GM12891 (cell line): ENCODE measurements at regions not wholly inside any gene's neighbourhood (a gene's known extent, or its start where the extent isn't known, plus 50 kb on each side); places are given as distances from the start of the nearest gene placed in this dataset.

Experiments
- DNase-seq: peaks from one replicate; pipeline ENCODE4 v3.0.0; 2011; ENCODE audit warnings: low spot score; ENCODE audit not compliant: insufficient read length
- FAIRE-seq: peaks from 2 replicates; lab custom pipeline; 2011; peaks lifted over from hg19 to GRCh38; lab: Jason Lieb, UNC
- PAX5 ChIP-seq: IDR thresholded peaks from 2 replicates; pipeline ENCODE4 v1.6.1; 2011; ENCODE audit warnings: low read length, moderate library complexity, mild to moderate bottlenecking; ENCODE audit not compliant: insufficient read depth, severe bottlenecking
- POLR2A ChIP-seq: IDR thresholded peaks from 2 replicates; pipeline ENCODE4 v1.6.1; 2011; ENCODE audit warnings: low read depth, low read length, control low read depth
- POLR2AphosphoS5 ChIP-seq: IDR thresholded peaks from 2 replicates; pipeline ENCODE4 v1.6.1; 2011; ENCODE audit warnings: low read depth, low read length, control low read depth
- POU2F2 ChIP-seq: IDR thresholded peaks from 2 replicates; pipeline ENCODE4 v1.6.1; 2011; ENCODE audit warnings: low read depth, mild to moderate bottlenecking, control low read depth, low read length, moderate library complexity
- SPI1 ChIP-seq: IDR thresholded peaks from 2 replicates; pipeline ENCODE4 v1.6.1; 2011; ENCODE audit warnings: low read depth, low read length, control low read depth
- TAF1 ChIP-seq: IDR thresholded peaks from 2 replicates; pipeline ENCODE4 v1.6.1; 2011; ENCODE audit warnings: low read depth, low read length, control low read depth

GRCh38 chr6:74932232-74932888 is 273.5 kb downstream of the COL12A1 start:
- TF ChIP-seq POLR2AphosphoS5 (no peak), PAX5 (no peak), TAF1 (no peak), POU2F2 (no peak), POLR2A (no peak), SPI1 (no peak)
- no peak for DNase-seq
- FAIRE-seq, result no peak

DNA sequence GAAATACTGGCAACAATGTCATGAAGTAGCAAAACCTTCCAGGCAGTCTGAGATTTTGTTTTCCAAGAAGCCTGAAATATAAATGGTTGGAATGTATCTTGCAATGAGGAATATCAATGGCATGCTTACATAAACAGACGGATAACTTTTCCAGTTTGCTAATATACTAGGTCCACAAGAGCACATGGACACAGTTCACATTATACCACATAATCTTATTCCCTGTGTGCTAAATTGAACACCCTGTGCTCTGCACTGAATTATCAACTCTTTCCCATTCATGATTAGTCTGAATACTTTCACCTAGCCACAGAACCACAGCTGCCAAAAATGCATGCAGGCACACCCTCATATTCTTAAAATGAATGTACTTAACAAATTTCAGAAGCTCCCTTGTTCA is 274.3 kb downstream of the COL12A1 start:
- FAIRE-seq (no peak), DNase-seq (no peak)
- no peak for TF ChIP-seq POLR2AphosphoS5
- no peak for TF ChIP-seq PAX5
- no peak for TF ChIP-seq POLR2A
- no peak for TF ChIP-seq SPI1
- TF ChIP-seq POU2F2, result no peak
- TF ChIP-seq TAF1, result no peak

DNA sequence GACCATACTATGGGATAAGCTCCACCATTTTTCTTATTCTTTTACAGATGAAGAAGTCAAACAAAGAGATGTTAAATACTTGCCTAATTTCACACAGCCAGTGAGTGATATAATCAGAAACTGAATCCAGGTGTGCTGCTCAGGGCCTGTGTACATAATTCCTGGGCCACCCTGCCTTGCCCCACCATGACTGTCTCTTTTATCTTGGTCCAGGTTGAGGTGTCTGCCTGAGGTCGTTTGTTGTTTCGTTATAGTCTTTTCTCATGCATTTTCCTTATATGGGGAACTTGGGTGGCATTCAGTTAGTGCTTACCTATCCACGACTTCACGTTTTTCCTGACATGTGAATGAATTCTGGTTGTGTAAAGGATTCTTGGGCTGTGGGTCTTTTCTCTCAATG is 277.6 kb downstream of the COL12A1 start:
- DNase-seq (no peak), FAIRE-seq (no peak)
- TF ChIP-seq POLR2AphosphoS5 (no peak), PAX5 (no peak), TAF1 (no peak), POU2F2 (no peak), POLR2A (no peak), SPI1 (no peak)

- DNase-seq (no peak), FAIRE-seq (no peak)
- TF ChIP-seq TAF1, result no peak
- TF ChIP-seq SPI1, result no peak
- no peak for TF ChIP-seq POLR2AphosphoS5
- TF ChIP-seq POU2F2, result no peak
- TF ChIP-seq PAX5, result no peak
- TF ChIP-seq POLR2A, result no peak
Observed at GRCh38 chr6:74927299-74927698, 278.6 kb downstream of the COL12A1 start.

GRCh38 chr6:74925683-74926082 is 280.2 kb downstream of the COL12A1 start:
- TF ChIP-seq SPI1 (peak; percentile 86), POU2F2 (no peak), TAF1 (no peak)
- DNase-seq (no peak), FAIRE-seq (no peak)

GRCh38 chr6:74914888-74915287 is 291.0 kb downstream of the COL12A1 start:
- DNase-seq (no peak), FAIRE-seq (no peak)

GRCh38 chr6:74912234-74912633 is 293.6 kb downstream of the COL12A1 start:
- DNase-seq (no peak), FAIRE-seq (no peak)
- TF ChIP-seq POLR2A, result no peak
- no peak for TF ChIP-seq PAX5
- TF ChIP-seq SPI1, result no peak
- TF ChIP-seq TAF1, result no peak
- TF ChIP-seq POLR2AphosphoS5, result no peak
- no peak for TF ChIP-seq POU2F2

More at GRCh38 chr6:74914888-74915287, 291.0 kb downstream of the COL12A1 start:
- no peak for TF ChIP-seq SPI1
- no peak for TF ChIP-seq POU2F2
- TF ChIP-seq POLR2A, result no peak
- no peak for TF ChIP-seq TAF1
- TF ChIP-seq PAX5, result no peak
- no peak for TF ChIP-seq POLR2AphosphoS5

DNA sequence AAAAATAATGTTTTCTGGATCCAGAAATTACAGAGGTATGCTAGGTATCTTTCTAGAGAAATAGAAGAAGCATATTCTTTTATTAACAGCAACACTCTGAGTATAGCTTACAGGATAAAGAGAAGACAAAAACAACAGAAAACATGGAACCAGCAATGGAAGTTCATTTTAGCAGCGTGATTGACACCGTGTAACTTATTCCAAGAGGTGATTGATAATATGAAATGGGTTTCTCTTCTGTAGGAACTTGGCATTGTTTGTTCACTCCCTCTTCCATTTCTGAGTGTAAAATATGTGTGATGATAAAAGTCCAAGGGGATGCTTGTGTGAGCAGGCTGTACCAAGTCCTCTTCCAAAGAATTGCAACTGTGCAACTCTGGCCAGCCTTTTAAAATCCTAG is 303.0 kb downstream of the COL12A1 start:
- FAIRE-seq (no peak), DNase-seq (no peak)
- no peak for TF ChIP-seq POLR2A
- no peak for TF ChIP-seq POU2F2

GRCh38 chr6:74902089-74902488 is 303.8 kb downstream of the COL12A1 start:
- DNase-seq, result no peak
- FAIRE-seq, result no peak
- TF ChIP-seq PAX5, result no peak
- TF ChIP-seq POLR2A, result no peak

- DNase-seq (no peak), FAIRE-seq (no peak)
- no peak for TF ChIP-seq SPI1
- TF ChIP-seq POLR2AphosphoS5, result no peak
- TF ChIP-seq POU2F2, result no peak
- no peak for TF ChIP-seq POLR2A
- TF ChIP-seq PAX5, result no peak
- no peak for TF ChIP-seq TAF1
Observed at GRCh38 chr6:74901576-74901975, 304.3 kb downstream of the COL12A1 start.

GRCh38 chr6:74899416-74899815 is 306.4 kb downstream of the COL12A1 start:
- no peak for DNase-seq
- FAIRE-seq, result no peak
- no peak for TF ChIP-seq POU2F2
- no peak for TF ChIP-seq PAX5
- TF ChIP-seq SPI1, result no peak
- TF ChIP-seq TAF1, result no peak
- no peak for TF ChIP-seq POLR2A
- no peak for TF ChIP-seq POLR2AphosphoS5

GRCh38 chr6:74892091-74892490 is 313.8 kb downstream of the COL12A1 start:
- DNase-seq, result no peak
- TF ChIP-seq POU2F2 (no peak), TAF1 (no peak), SPI1 (no peak), PAX5 (no peak), POLR2A (no peak), POLR2AphosphoS5 (no peak)
- FAIRE-seq, result no peak
